Bronchial epithelial cell (primary cell): ENCODE measurements at regions not wholly inside any gene's neighbourhood (a gene's known extent, or its start where the extent isn't known, plus 50 kb on each side); places are given as distances from the start of the nearest gene placed in this dataset.

Experiments
- DNase-seq: peaks from one replicate; pipeline ENCODE4 v3.0.0-alpha.2; 2010; ENCODE audit warnings: low read depth
- FAIRE-seq: peaks from 2 replicates; lab custom pipeline; 2011; peaks lifted over from hg19 to GRCh38; lab: Jason Lieb, UNC
- H3K27me3 ChIP-seq: 2 replicates; pipeline ENCODE4 v1.5.1; 2011; ENCODE audit warnings: low read length; ENCODE audit not compliant: control insufficient read depth, insufficient read depth
- H3K36me3 ChIP-seq: 2 replicates; pipeline ENCODE4 v1.5.1; 2011; ENCODE audit warnings: low read length; ENCODE audit not compliant: control insufficient read depth, insufficient read depth
- H3K4me3 ChIP-seq: 2 replicates; pipeline ENCODE4 v1.5.1; 2011; ENCODE audit warnings: mild to moderate bottlenecking, low read depth, low read length, control low read depth
- TF ChIP-seq, protein P1 (sequence below): IDR thresholded peaks from 2 replicates; pipeline ENCODE4 v1.5.1; 2011; ENCODE audit warnings: mild to moderate bottlenecking, moderate library complexity, low read length, control low read depth, inconsistent platforms; ENCODE audit not compliant: insufficient read depth, severe bottlenecking

DNA sequence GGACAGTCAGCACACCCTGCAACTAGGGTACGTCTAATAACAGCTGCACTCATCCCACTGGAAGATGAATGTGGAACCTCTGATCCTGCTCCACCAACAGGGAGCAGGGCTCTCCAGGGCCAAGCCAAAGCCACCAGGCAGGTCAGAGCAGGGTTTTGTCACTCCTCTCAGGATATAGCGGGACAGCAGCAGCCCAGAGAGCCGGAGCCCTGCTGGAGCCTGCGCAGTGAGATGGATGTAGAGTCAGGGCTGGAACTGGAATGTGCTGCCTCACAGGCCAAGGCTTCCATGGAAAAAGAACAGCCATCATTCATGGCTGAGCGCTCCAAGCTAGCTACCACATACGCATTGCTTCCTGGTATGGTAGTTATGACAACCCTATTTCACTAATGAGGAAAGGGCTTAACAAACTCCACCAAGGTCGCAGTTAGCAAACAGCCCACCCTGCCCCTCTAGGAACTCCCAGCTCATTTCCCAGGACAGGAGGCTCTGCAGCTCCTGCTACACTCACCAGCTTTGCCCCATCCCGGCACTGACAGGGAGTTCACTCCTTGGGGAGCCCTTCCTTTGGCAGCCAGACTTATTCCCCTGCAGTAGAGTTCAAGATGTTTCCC lies 85.2 kb downstream of the HS1BP3 start:
- TF ChIP-seq, protein P1, sequence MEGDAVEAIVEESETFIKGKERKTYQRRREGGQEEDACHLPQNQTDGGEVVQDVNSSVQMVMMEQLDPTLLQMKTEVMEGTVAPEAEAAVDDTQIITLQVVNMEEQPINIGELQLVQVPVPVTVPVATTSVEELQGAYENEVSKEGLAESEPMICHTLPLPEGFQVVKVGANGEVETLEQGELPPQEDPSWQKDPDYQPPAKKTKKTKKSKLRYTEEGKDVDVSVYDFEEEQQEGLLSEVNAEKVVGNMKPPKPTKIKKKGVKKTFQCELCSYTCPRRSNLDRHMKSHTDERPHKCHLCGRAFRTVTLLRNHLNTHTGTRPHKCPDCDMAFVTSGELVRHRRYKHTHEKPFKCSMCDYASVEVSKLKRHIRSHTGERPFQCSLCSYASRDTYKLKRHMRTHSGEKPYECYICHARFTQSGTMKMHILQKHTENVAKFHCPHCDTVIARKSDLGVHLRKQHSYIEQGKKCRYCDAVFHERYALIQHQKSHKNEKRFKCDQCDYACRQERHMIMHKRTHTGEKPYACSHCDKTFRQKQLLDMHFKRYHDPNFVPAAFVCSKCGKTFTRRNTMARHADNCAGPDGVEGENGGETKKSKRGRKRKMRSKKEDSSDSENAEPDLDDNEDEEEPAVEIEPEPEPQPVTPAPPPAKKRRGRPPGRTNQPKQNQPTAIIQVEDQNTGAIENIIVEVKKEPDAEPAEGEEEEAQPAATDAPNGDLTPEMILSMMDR = no peak
- Histone ChIP-seq H3K27me3 (peaks cover 1% of the 10 kb centered on the region), H3K36me3 (no peaks in the 10 kb centered on the region), H3K4me3 (no peak overlapping the region)
- DNase-seq (no peak), FAIRE-seq (no peak)

DNA sequence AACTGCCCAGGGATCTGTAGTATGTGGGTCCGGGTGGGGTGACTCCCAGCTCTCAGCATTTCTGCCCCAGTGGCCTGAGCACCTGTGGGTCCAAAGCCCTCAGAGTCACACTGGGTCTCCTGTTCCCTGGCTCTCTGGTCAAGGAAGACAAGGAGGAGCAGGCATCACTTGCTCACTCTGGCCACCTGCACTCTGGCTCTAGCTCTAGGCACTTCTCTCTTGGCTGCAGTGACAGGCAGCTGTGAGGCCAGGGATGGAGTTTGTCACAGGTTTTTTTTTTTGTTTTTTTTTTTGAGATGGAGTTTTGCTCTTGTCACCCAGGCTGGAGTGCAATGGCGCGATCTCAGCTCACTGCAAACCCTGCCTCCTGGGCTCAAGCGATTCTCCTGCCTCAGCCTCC lies 84.6 kb downstream of the HS1BP3 start:
- FAIRE-seq = no peak
- peaks cover 1% of the 10 kb centered on the region for H3K27me3 ChIP-seq
- DNase-seq = no peak
- H3K36me3 ChIP-seq = no peaks in the 10 kb centered on the region
- TF ChIP-seq, protein P1 = no peak
- no peak overlapping the region for H3K4me3 ChIP-seq

DNA sequence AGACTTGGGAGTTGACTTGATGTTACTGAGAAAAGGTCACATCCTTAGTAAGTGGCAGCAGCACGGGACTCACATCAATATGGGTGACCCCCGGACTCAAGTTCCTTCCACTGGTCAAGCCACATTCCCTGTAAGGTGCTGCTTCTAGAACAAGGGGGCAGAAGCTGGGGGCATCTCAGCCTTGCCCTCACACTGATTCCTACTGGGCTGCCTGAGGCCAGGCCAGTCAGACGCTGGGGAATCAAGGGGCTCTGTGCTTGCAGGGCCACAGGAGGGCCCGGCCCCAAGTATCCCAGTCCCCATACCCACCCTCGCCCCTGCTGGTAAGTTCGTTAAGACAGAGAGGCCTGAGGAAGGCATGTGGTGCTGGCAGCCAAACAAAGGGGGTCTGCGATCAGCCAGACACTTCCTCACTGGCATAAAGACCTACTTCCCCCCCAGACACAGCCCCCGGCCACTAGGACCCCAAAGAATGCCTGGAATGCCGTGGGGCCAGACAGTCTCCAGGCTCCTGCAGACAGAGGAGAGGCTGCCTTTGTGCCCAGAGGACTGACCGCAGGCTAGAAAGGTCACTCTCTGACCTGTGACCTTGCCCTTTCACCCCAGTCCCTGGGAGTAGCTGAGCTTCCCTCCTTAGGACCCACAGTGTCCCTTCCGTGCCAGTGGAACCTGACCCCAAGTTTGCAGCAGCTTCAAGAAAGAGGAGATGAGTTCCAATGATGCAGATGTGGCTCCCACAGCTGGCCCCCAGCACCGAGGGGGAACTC lies 83.6 kb downstream of the HS1BP3 start:
- FAIRE-seq = no peak
- Histone ChIP-seq H3K4me3 (no peak overlapping the region), H3K36me3 (no peaks in the 10 kb centered on the region), H3K27me3 (peaks cover 1% of the 10 kb centered on the region)
- TF ChIP-seq, protein P1 = no peak
- no peak for DNase-seq
